ENCODE measurements at regions not wholly inside any gene's neighbourhood (a gene's known extent, or its start where the extent isn't known, plus 50 kb on each side); places are given as distances from the start of the nearest gene placed in this dataset.

GRCh38 chr3:132211896-132212295 lies 105.3 kb upstream of the ACP3 start:
- no peak overlapping the region for H3K4me2 ChIP-seq (ENCODE audit: low read length)
- no peaks in the 10 kb centered on the region for H3K36me3 ChIP-seq (replicated peaks; ENCODE audit: low read depth, low read length)
- no peak overlapping the region for H3K27ac ChIP-seq (ENCODE audit: low read length)
- no peak overlapping the region for H3K9ac ChIP-seq (ENCODE audit: low read length)
- H3K9me3 ChIP-seq (ENCODE audit: insufficient read depth, low read length) = no peaks in the 10 kb centered on the region
- peaks cover 12% of the 10 kb centered on the region; the same call in 1 of the 2 replicates for H3K27me3 ChIP-seq (ENCODE audit: low read depth, low read length)
- no peaks in the 10 kb centered on the region for H3K79me2 ChIP-seq (ENCODE audit: low read length)
- H3K4me1 ChIP-seq (ENCODE audit: low read length) = no peaks in the 10 kb centered on the region
- TF ChIP-seq CTCF (IDR thresholded peaks at IDR 0.05; ENCODE audit: low read depth, low read length) = no peak
- H2AFZ ChIP-seq (ENCODE audit: low read depth, low read length) = no peak overlapping the region
- no peak overlapping the region for H3K4me3 ChIP-seq (ENCODE audit: low read length)
- H4K20me1 ChIP-seq (ENCODE audit: insufficient read depth, low read length) = no peaks in the 10 kb centered on the region

GRCh38 chr3:132218817-132219755 lies 98.1 kb upstream of the ACP3 start:
- Histone ChIP-seq H3K27me3 (ENCODE audit: low read depth, low read length) (no peaks in the 10 kb centered on the region), H3K4me1 (ENCODE audit: low read length) (no peaks in the 10 kb centered on the region), H3K9ac (ENCODE audit: low read length) (no peak overlapping the region), H3K27ac (ENCODE audit: low read length) (no peak overlapping the region), H4K20me1 (ENCODE audit: insufficient read depth, low read length) (no peaks in the 10 kb centered on the region), H3K4me2 (ENCODE audit: low read length) (no peak overlapping the region), H3K4me3 (ENCODE audit: low read length) (no peak overlapping the region), H3K36me3 (replicated peaks; ENCODE audit: low read depth, low read length) (no peaks in the 10 kb centered on the region), H2AFZ (ENCODE audit: low read depth, low read length) (no peak overlapping the region), H3K9me3 (ENCODE audit: insufficient read depth, low read length) (no peaks in the 10 kb centered on the region), H3K79me2 (ENCODE audit: low read length) (no peaks in the 10 kb centered on the region)
- TF ChIP-seq EZH2phosphoT487 (IDR thresholded peaks at IDR 0.05; ENCODE audit: low read depth) = no peak
- TF ChIP-seq CTCF (IDR thresholded peaks at IDR 0.05; ENCODE audit: low read depth, low read length) = no peak

GRCh38 chr3:132220986-132221385 lies 96.2 kb upstream of the ACP3 start:
- Histone ChIP-seq H3K9ac (ENCODE audit: low read length) (no peak overlapping the region), H3K79me2 (ENCODE audit: low read length) (no peaks in the 10 kb centered on the region), H3K4me1 (ENCODE audit: low read length) (no peaks in the 10 kb centered on the region), H2AFZ (ENCODE audit: low read depth, low read length) (no peak overlapping the region), H3K36me3 (replicated peaks; ENCODE audit: low read depth, low read length) (no peaks in the 10 kb centered on the region), H3K4me2 (ENCODE audit: low read length) (no peak overlapping the region), H3K4me3 (ENCODE audit: low read length) (no peak overlapping the region), H3K27me3 (ENCODE audit: low read depth, low read length) (no peaks in the 10 kb centered on the region), H3K9me3 (ENCODE audit: insufficient read depth, low read length) (no peaks in the 10 kb centered on the region), H4K20me1 (ENCODE audit: insufficient read depth, low read length) (no peaks in the 10 kb centered on the region), H3K27ac (ENCODE audit: low read length) (no peak overlapping the region)
- TF ChIP-seq EZH2phosphoT487 (IDR thresholded peaks at IDR 0.05; ENCODE audit: low read depth) (no peak), CTCF (IDR thresholded peaks at IDR 0.05; ENCODE audit: low read depth, low read length) (no peak)

- Histone ChIP-seq H2AFZ (ENCODE audit: low read depth, low read length) (no peak overlapping the region; the same call in 1 of the 2 replicates), H3K4me2 (ENCODE audit: low read length) (no peak overlapping the region)
Measured at GRCh38 chr3:132222868-132223538, 94.2 kb upstream of the ACP3 start.

More at GRCh38 chr3:132222868-132223538, 94.2 kb upstream of the ACP3 start:
- no peaks in the 10 kb centered on the region for H3K27me3 ChIP-seq (ENCODE audit: low read depth, low read length)
- TF ChIP-seq EZH2phosphoT487 (IDR thresholded peaks at IDR 0.05; ENCODE audit: low read depth) (no peak), CTCF (IDR thresholded peaks at IDR 0.05; ENCODE audit: low read depth, low read length) (no peak)
- H4K20me1 ChIP-seq (ENCODE audit: insufficient read depth, low read length) = no peaks in the 10 kb centered on the region
- no peak overlapping the region for H3K4me3 ChIP-seq (ENCODE audit: low read length)
- no peak overlapping the region for H3K9ac ChIP-seq (ENCODE audit: low read length)
- no peaks in the 10 kb centered on the region for H3K79me2 ChIP-seq (ENCODE audit: low read length)
- no peak overlapping the region for H3K27ac ChIP-seq (ENCODE audit: low read length)
- H3K9me3 ChIP-seq (ENCODE audit: insufficient read depth, low read length) = no peaks in the 10 kb centered on the region
- H3K4me1 ChIP-seq (ENCODE audit: low read length) = no peaks in the 10 kb centered on the region
- H3K36me3 ChIP-seq (replicated peaks; ENCODE audit: low read depth, low read length) = no peaks in the 10 kb centered on the region

Data from OCI-LY3 (cell line).